Heart left ventricle (tissue), 13 donors: ENCODE measurements at regions not wholly inside any gene's neighbourhood (a gene's known extent, or its start where the extent isn't known, plus 50 kb on each side); places are given as distances from the start of the nearest gene placed in this dataset.

Experiments
- CTCF ChIP-seq, 12 donors: fragments of 200-600 bp; sonication (generic) in 4 of 12; IDR thresholded peaks; one replicate each; pipeline versions ENCODE4 v1.5.0 to v1.8.0; 2018 to 2022; ENCODE audit warnings: antibody characterized with exemption in 12 of 12, mild to moderate bottlenecking in 5 of 12
- POLR2A ChIP-seq, 2 donors: fragments of 450-650 bp; IDR thresholded peaks; one replicate each; pipeline ENCODE4 v1.6.1; 2017; ENCODE audit warnings: antibody characterized with exemption in 2 of 2, mild to moderate bottlenecking in 2 of 2, moderate library complexity in 2 of 2
- donor health status: ischemic (EF 13 %, LVEDD 7.1; RV severe dilation, severe dysfunction).
- donor health status: DM: no; HTN: yes; CAD: no.
- donor health status: DM: no; HTN: no; CAD: no.
- donor health status: ischemic (EF 25% LVEDD 6.9; RV normal size, moderate dysfunction).
- donor health status: ischemic (EF 25% LVEDD 5.7; RV mildly dilated, moderate dysfunction).
- donor health status: ischemic (EF 35%, LVEDD 5.7; RV mildly dilated, moderate dysfunction).
- donor health status: nonischemic (EF 11% LVEDD 7.7; RV severe dilation, severe dysfunction).
- donor health status: DM: yes; HTN: yes; CAD: no.
- donor health status: PGD.
- donor health status: ischemic (EF 29% LVEDD 5.4; RV normal size, mild dysfunction).
- donor health status: nonischemic (EF 23%, LVEDD 6.1; RV moderate dilation, normal function).

DNA sequence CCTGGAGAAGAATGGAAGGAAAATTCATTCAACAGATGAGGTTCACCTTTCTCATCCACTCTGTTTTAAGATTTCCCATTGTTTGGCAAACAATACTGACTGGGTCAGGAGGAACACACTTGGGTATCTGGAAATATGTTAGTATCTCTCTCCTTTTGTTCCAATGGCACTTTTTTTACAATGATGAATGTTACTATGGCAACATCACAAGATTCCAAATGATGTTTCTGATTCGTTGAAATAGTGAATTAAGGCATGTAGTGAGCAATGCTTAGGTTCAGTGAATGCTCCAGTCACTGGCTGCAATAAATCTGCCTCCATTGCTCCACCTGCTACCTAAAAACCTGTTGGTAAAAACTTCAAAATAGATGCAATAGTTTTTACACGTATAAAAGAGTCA, 392.8 kb downstream of the DNAH5 start:
- TF ChIP-seq CTCF (IDR thresholded peaks at IDR 0.05), result no peak
- TF ChIP-seq POLR2A (IDR thresholded peaks at IDR 0.05), result no peak
